ENCODE measurements at regions not wholly inside any gene's neighbourhood (a gene's known extent, or its start where the extent isn't known, plus 50 kb on each side); places are given as distances from the start of the nearest gene placed in this dataset.

GRCh38 chr1:162956922-162957321, 95.9 kb upstream of the CCDC190 start:
- TF ChIP-seq CTCF (conservative IDR thresholded peaks at IDR 0.05; ENCODE audit: low read depth, low read length) (no peak), EZH2 (IDR thresholded peaks at IDR 0.05; ENCODE audit: borderline replicate concordance, low read depth, low read length, poor library complexity, severe bottlenecking) (no peak)
